ENCODE measurements at regions not wholly inside any gene's neighbourhood (a gene's known extent, or its start where the extent isn't known, plus 50 kb on each side); places are given as distances from the start of the nearest gene placed in this dataset.

GRCh38 chr14:71169861-71170260 lies 262.6 kb downstream of the PCNX1 start (continued):
- no peak for TF ChIP-seq CTCF (conservative IDR thresholded peaks at IDR 0.05; ENCODE audit: low read depth in 2 of 2)

DNA sequence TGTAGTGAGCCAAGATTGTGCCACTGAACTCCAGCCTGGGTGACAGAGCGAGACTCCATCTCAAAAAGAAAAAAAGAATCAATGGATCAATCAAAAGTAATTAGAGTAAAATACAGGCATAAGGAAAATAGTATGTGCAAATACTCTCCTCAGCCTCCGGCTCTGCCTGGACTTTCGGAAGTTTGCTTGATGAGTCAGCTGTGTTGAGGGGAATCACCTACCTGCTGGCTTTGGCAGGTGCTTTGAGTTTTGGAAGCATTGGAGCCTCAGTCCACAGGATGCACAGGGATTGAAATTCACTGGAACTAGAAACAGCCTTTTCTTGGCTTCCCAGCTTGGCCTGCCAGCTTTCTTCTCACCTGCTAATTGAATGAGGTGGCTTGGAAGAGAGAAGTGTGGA lies 268.2 kb downstream of the PCNX1 start:
- Mint-ChIP-seq H3K27ac (no peak overlapping the region; the same call in 1 of the 2 replicates), H3K27me3 (ENCODE audit: insufficient read depth, low read depth, poor library complexity) (peaks cover 11% of the 10 kb centered on the region), H3K9me3 (no peaks in the 10 kb centered on the region; the same call in 2 of the 3 replicates), H3K4me3 (no peak overlapping the region), H3K36me3 (ENCODE audit: low read depth) (no peaks in the 10 kb centered on the region), H3K4me1 (no peaks in the 10 kb centered on the region)
- no peaks in the 10 kb centered on the region for H4K20me1 ChIP-seq (replicated peaks; ENCODE audit: insufficient read depth)
- H3K36me3 ChIP-seq (ENCODE audit: insufficient read depth) = no peaks in the 10 kb centered on the region
- no peaks in the 10 kb centered on the region for H3K79me2 ChIP-seq (replicated peaks; ENCODE audit: insufficient read depth)
- no peak overlapping the region for H2AFZ ChIP-seq
- no peaks in the 10 kb centered on the region for H3K27me3 ChIP-seq (ENCODE audit: insufficient read depth)
- no peak for DNase-seq (ENCODE audit: low spot score)
- no peak overlapping the region for H3K4me3 ChIP-seq
- H3K9me2 ChIP-seq (ENCODE audit: insufficient read depth) = 0 out of 2 replicates have a peak, but pooled peaks cover 8% of the 10 kb centered on the region
- TF ChIP-seq ZNF331 (CRISPR knock-in tag; IDR thresholded peaks at IDR 0.05; ENCODE audit: low read depth) (no peak), POLR2AphosphoS5 (IDR thresholded peaks at IDR 0.05; ENCODE audit: low read depth) (no peak), CTCF (conservative IDR thresholded peaks at IDR 0.05; ENCODE audit: low read depth in 2 of 2) (no peak), STAT1 (IDR thresholded peaks at IDR 0.05; ENCODE audit: unreplicated experiment) (no peak), EZH2phosphoT487 (IDR thresholded peaks at IDR 0.05; ENCODE audit: unreplicated experiment) (no peak), EZH2 (IDR thresholded peaks at IDR 0.05; ENCODE audit: low read depth, unreplicated experiment) (no peak), NANOG (IDR thresholded peaks at IDR 0.05; ENCODE audit: borderline replicate concordance) (no peak)
- TF ChIP-seq, protein P1, sequence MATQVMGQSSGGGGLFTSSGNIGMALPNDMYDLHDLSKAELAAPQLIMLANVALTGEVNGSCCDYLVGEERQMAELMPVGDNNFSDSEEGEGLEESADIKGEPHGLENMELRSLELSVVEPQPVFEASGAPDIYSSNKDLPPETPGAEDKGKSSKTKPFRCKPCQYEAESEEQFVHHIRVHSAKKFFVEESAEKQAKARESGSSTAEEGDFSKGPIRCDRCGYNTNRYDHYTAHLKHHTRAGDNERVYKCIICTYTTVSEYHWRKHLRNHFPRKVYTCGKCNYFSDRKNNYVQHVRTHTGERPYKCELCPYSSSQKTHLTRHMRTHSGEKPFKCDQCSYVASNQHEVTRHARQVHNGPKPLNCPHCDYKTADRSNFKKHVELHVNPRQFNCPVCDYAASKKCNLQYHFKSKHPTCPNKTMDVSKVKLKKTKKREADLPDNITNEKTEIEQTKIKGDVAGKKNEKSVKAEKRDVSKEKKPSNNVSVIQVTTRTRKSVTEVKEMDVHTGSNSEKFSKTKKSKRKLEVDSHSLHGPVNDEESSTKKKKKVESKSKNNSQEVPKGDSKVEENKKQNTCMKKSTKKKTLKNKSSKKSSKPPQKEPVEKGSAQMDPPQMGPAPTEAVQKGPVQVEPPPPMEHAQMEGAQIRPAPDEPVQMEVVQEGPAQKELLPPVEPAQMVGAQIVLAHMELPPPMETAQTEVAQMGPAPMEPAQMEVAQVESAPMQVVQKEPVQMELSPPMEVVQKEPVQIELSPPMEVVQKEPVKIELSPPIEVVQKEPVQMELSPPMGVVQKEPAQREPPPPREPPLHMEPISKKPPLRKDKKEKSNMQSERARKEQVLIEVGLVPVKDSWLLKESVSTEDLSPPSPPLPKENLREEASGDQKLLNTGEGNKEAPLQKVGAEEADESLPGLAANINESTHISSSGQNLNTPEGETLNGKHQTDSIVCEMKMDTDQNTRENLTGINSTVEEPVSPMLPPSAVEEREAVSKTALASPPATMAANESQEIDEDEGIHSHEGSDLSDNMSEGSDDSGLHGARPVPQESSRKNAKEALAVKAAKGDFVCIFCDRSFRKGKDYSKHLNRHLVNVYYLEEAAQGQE (IDR thresholded peaks at IDR 0.05; ENCODE audit: unreplicated experiment) = no peak
- TF ChIP-seq, protein P2, sequence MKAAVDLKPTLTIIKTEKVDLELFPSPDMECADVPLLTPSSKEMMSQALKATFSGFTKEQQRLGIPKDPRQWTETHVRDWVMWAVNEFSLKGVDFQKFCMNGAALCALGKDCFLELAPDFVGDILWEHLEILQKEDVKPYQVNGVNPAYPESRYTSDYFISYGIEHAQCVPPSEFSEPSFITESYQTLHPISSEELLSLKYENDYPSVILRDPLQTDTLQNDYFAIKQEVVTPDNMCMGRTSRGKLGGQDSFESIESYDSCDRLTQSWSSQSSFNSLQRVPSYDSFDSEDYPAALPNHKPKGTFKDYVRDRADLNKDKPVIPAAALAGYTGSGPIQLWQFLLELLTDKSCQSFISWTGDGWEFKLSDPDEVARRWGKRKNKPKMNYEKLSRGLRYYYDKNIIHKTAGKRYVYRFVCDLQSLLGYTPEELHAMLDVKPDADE (IDR thresholded peaks at IDR 0.05) = no peak
- H3F3A ChIP-seq (replicated peaks; ENCODE audit: low read depth) = no peaks in the 10 kb centered on the region
- no peaks in the 10 kb centered on the region for H3K4me1 ChIP-seq (ENCODE audit: insufficient read depth)
- H3K4me2 ChIP-seq = no peak overlapping the region
- no peak overlapping the region for H3K27ac ChIP-seq (ENCODE audit: low read depth)
- no peak for ATAC-seq

Data from GM23338 (cell line).